Femur (tissue), 1 donor: ENCODE measurements at regions not wholly inside any gene's neighbourhood (a gene's known extent, or its start where the extent isn't known, plus 50 kb on each side); places are given as distances from the start of the nearest gene placed in this dataset.
A peak's percentile ranks its signal among the peaks of the same experiment; 100 is the strongest.
"Not testable (repeated sequence)": the region's sequence is repeated elsewhere in the genome, so short reads cannot be mapped to it uniquely, and the experiment has no call there.

Experiments used
- DNase-seq: peaks from one replicate; pipeline ENCODE4 v3.0.0-alpha.2; 2017

- DNase-seq: peak; percentile 17
These were observed 152.4 kb downstream of the ABCC12 start for GRCh38 chr16:48003206-48003907.

GRCh38 chr16:48001324-48001895 is 154.4 kb downstream of the ABCC12 start:
- DNase-seq: no peak

- DNase-seq: no peak
These were observed 155.2 kb downstream of the ABCC12 start for GRCh38 chr16:48000622-48001021.

GRCh38 chr16:47999595-47999994 is 156.2 kb downstream of the ABCC12 start:
- no peak for DNase-seq

GRCh38 chr16:47995354-47995753 is 160.4 kb downstream of the ABCC12 start:
- no peak for DNase-seq

GRCh38 chr16:47991491-47991890 is 164.3 kb downstream of the ABCC12 start:
- no peak for DNase-seq

- no peak for DNase-seq
These were observed 165.1 kb downstream of the ABCC12 start for GRCh38 chr16:47990676-47991075.

GRCh38 chr16:47987136-47987535 is 168.7 kb downstream of the ABCC12 start:
- no peak for DNase-seq

- no peak for DNase-seq
These were observed 169.8 kb downstream of the ABCC12 start for GRCh38 chr16:47986031-47986430.

GRCh38 chr16:47984669-47985068 is 171.1 kb downstream of the ABCC12 start:
- no peak for DNase-seq

GRCh38 chr16:47983999-47984580 is 171.7 kb downstream of the ABCC12 start:
- DNase-seq: no peak

GRCh38 chr16:47980212-47980611 is 175.6 kb downstream of the ABCC12 start:
- DNase-seq: no peak

- DNase-seq: peak; percentile 16
These were observed 176.1 kb downstream of the ABCC12 start for GRCh38 chr16:47979616-47980182.

- DNase-seq: no peak
These were observed 176.7 kb downstream of the ABCC12 start for GRCh38 chr16:47979164-47979520.

- DNase-seq: no peak
These were observed 177.2 kb downstream of the ABCC12 start for GRCh38 chr16:47978491-47979163.

- DNase-seq: no peak
These were observed 178.0 kb downstream of the ABCC12 start for GRCh38 chr16:47977802-47978201.

- DNase-seq: no peak
These were observed 179.1 kb downstream of the ABCC12 start for GRCh38 chr16:47976636-47977210.

- not testable (repeated sequence) for DNase-seq
These were observed 180.8 kb downstream of the ABCC12 start for GRCh38 chr16:47974971-47975370.

- DNase-seq: no peak
These were observed 182.2 kb downstream of the ABCC12 start for GRCh38 chr16:47973552-47973951.

- no peak for DNase-seq
These were observed 183.4 kb downstream of the ABCC12 start for GRCh38 chr16:47972246-47972985.

GRCh38 chr16:47971225-47971624 is 184.6 kb downstream of the ABCC12 start:
- no peak for DNase-seq

GRCh38 chr16:47970291-47970931 is 185.4 kb downstream of the ABCC12 start:
- no peak for DNase-seq
